ENCODE measurements at regions not wholly inside any gene's neighbourhood (a gene's known extent, or its start where the extent isn't known, plus 50 kb on each side); places are given as distances from the start of the nearest gene placed in this dataset.

DNA sequence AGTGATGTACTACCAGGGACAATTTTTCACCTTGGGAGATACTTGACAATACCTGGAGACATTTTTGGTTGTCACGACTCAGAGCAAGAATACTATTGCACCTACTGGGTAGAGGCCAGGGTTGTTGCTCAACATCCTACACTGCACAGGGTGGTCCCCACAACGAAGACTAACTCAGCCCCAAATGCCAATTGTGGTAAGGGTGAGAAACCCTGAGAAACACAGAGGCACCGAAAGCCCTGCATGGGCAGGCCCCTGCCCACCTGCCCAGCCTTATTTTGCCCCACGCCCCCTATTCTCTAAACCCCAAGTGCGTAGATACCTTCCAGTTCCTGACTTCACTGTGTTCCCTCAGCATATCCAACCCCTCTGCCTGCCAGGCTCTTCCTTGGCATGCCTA is 163.1 kb upstream of the PKDCC start:
- TF ChIP-seq YY1 (IDR thresholded peaks at IDR 0.05; ENCODE audit: insufficient read depth, insufficient read length) (no peak), SUZ12 (IDR thresholded peaks at IDR 0.05; ENCODE audit: extremely low read depth, insufficient read depth, insufficient read length) (no peak)

Measured in NT2/D1 (cell line).